Tibial nerve (tissue), 4 donors: ENCODE measurements at regions not wholly inside any gene's neighbourhood (a gene's known extent, or its start where the extent isn't known, plus 50 kb on each side); places are given as distances from the start of the nearest gene placed in this dataset.

Source experiments
- DNase-seq, 2 donors: peaks; one replicate each; pipeline ENCODE4 v3.0.0-alpha.2; 2019; ENCODE audit warnings: low spot score in 2 of 2
- H3K27ac ChIP-seq, 4 donors: fragments of 200-600 bp; sonication (generic) in 3 of 4; one replicate each; pipeline ENCODE4 v1.5.1; 2017 to 2019; ENCODE audit warnings: mild to moderate bottlenecking in 1 of 4
- H3K27me3 ChIP-seq, 2 donors: fragments of 200-600 bp; sonication (generic) in 1 of 2; one replicate each; pipeline versions ENCODE4 v1.5.1 to v1.6.0; 2017 to 2019
- H3K36me3 ChIP-seq, 3 donors: fragments of 200-600 bp; sonication (generic); one replicate each; pipeline ENCODE4 v1.5.1; 2018 to 2019
- H3K4me1 ChIP-seq, 4 donors: fragments of 200-600 bp; sonication (generic) in 3 of 4; one replicate each; pipeline ENCODE4 v1.5.1; 2017 to 2019
- H3K4me3 ChIP-seq, 4 donors: fragments of 200-600 bp; sonication (generic) in 3 of 4; one replicate each; pipeline ENCODE4 v1.5.1; 2017 to 2019; ENCODE audit warnings: mild to moderate bottlenecking in 1 of 4, moderate library complexity in 1 of 4
- H3K9me3 ChIP-seq, 4 donors: fragments of 200-600 bp; sonication (generic) in 3 of 4; one replicate each; pipeline ENCODE4 v1.5.1; 2017 to 2019
- CTCF ChIP-seq, 5 experiments: fragments of 200-600 bp in 3 of 5; fragments of 450-650 bp in 2 of 5; sonication (generic) in 3 of 5; IDR thresholded peaks; one replicate each; pipeline ENCODE4 v1.5.1; 2016 to 2019; ENCODE audit warnings: antibody characterized with exemption in 5 of 5, mild to moderate bottlenecking in 3 of 5, moderate library complexity in 2 of 5
- EP300 ChIP-seq, 2 donors: sonication (generic); formaldehyde crosslinking; IDR thresholded peaks; one replicate each; pipeline ENCODE4 v1.6.1; 2017; ENCODE audit warnings: antibody characterized with exemption in 2 of 2, mild to moderate bottlenecking in 1 of 2
- POLR2A ChIP-seq, 2 donors: fragments of 450-650 bp; IDR thresholded peaks; one replicate each; pipeline ENCODE4 v1.6.1; 2017; ENCODE audit warnings: antibody characterized with exemption in 2 of 2, mild to moderate bottlenecking in 2 of 2, moderate library complexity in 2 of 2
- WGBS, 2 donors: methylation state at CpG; one replicate each; pipeline ENCODE4 v1.1.5; 2018; 5-methylcytosine and 5-hydroxymethylcytosine counted together

- Histone ChIP-seq H3K36me3 (no peaks in the 10 kb centered on the region), H3K4me1 (no peaks in the 10 kb centered on the region), H3K4me3 (no peak overlapping the region), H3K27ac (no peak overlapping the region), H3K9me3 (peaks cover 0 to 2% (median 0%) of the 10 kb centered on the region in 4 donors), H3K27me3 (no peaks in the 10 kb centered on the region)
- TF ChIP-seq POLR2A (IDR thresholded peaks at IDR 0.05) (no peak), EP300 (IDR thresholded peaks at IDR 0.05) (no peak), CTCF (IDR thresholded peaks at IDR 0.05) (no peak)
- 88 to 92% methylated on average over 8 of the region's 8 CpGs for WGBS, 2 donors
- DNase-seq: no peak
These were observed 207.0 kb downstream of the ASMT start for GRCh38 chrX:1821846-1822245.

DNA sequence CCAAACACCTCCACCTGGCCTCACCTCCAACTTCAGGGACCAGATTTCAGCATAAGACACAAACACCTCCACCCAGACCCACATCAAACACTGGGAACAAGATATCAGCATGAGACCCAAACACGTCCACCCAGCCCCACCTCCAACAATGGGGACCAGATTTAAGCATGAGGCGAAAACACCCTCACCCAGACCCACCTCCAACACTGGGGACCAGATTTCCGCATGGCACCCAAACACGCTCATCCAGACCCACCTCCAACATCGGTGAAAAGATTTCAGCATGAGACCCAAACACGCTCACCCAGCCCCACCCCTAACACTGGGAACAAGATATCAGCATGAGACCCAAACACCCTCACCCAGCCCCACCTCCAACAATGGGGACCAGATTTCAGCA lies 210.0 kb downstream of the ASMT start:
- WGBS, 2 donors: 87 to 89% methylated on average over 4 to 6 of the region's 6 CpGs
- no peaks in the 10 kb centered on the region for H3K4me1 ChIP-seq

GRCh38 chrX:1833656-1834360 lies 218.9 kb downstream of the ASMT start:
- H3K27me3 ChIP-seq: no peaks in the 10 kb centered on the region
- DNase-seq: no peak
- H3K4me3 ChIP-seq: no peak overlapping the region
- H3K27ac ChIP-seq: no peak overlapping the region
- H3K4me1 ChIP-seq: no peaks in the 10 kb centered on the region
- WGBS, 2 donors: 79 to 83% methylated on average over 15 of the region's 15 CpGs
- peaks cover 0 to 23% (median 2%) of the 10 kb centered on the region in 4 donors for H3K9me3 ChIP-seq
- TF ChIP-seq POLR2A (IDR thresholded peaks at IDR 0.05) (no peak), EP300 (IDR thresholded peaks at IDR 0.05) (no peak), CTCF (IDR thresholded peaks at IDR 0.05) (no peak)
- H3K36me3 ChIP-seq: no peaks in the 10 kb centered on the region

More for the DNA sequence above, 210.0 kb downstream of the ASMT start:
- Histone ChIP-seq H3K27ac (no peak overlapping the region), H3K9me3 (no peaks in the 10 kb centered on the region), H3K36me3 (no peaks in the 10 kb centered on the region), H3K4me3 (no peak overlapping the region), H3K27me3 (no peaks in the 10 kb centered on the region)
- TF ChIP-seq EP300 (IDR thresholded peaks at IDR 0.05) (no peak), POLR2A (IDR thresholded peaks at IDR 0.05) (no peak), CTCF (IDR thresholded peaks at IDR 0.05) (no peak)
- DNase-seq: no peak

DNA sequence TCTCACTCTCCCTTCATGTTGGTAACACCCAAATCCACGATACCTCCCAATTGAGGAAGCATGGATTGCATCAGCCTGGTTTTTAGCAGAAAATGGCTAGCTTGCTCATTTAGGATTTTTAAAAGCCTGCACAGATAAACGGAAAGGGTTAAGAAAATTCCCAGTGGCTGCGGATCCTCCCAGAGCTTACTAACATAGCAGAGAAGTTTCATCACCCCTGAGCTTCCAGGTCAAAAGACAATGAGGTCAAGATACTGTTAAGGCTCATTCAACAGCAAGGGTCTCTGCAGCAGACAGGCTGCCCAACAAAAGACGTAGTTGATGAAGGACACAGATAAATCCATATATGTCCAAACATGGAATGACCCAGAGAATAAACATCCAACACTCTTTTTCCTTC lies 220.2 kb downstream of the ASMT start:
- no peak for TF ChIP-seq CTCF (IDR thresholded peaks at IDR 0.05)
- Histone ChIP-seq H3K9me3 (peaks cover 0 to 26% (median 2%) of the 10 kb centered on the region in 4 donors), H3K36me3 (no peaks in the 10 kb centered on the region), H3K4me1 (no peaks in the 10 kb centered on the region), H3K27me3 (no peaks in the 10 kb centered on the region), H3K4me3 (no peak overlapping the region), H3K27ac (no peak overlapping the region)
- 25 to 39% methylated on average over 4 of the region's 4 CpGs for WGBS, 2 donors
- no peak for DNase-seq

DNA sequence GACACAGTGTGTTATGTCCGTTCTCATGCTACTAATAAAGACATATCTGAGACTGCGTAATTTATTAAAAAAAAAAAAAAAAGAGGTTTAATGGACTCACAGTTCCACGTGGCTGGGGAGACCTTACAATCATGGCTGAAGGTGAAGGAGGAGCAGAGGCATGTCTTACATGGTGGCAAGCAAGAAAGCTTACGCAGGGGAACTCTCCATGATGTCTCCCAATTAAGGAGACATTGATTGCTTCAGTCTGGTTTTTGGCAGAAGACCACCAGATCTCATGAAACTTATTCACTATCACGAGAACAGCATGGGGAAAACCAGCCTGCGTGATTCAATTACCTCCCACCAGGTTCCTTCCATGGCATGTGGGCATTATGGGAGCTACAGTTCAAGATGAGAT lies 221.8 kb downstream of the ASMT start:
- Histone ChIP-seq H3K4me1 (no peaks in the 10 kb centered on the region), H3K36me3 (no peaks in the 10 kb centered on the region), H3K27ac (no peak overlapping the region), H3K9me3 (peaks cover 0 to 32% (median 2%) of the 10 kb centered on the region in 4 donors), H3K4me3 (no peak overlapping the region), H3K27me3 (no peaks in the 10 kb centered on the region)
- WGBS, 2 donors: 90 to 91% methylated on average over 6 of the region's 6 CpGs
- DNase-seq: no peak
- TF ChIP-seq CTCF (IDR thresholded peaks at IDR 0.05) (no peak), EP300 (IDR thresholded peaks at IDR 0.05) (no peak), POLR2A (IDR thresholded peaks at IDR 0.05) (no peak)
